Activated T-helper 2 cell treated with anti-CD3 and anti-CD28 coated beads, Interferon-gamma antibody, Interleukin-2, Interleukin-4, amounts not matched to agents 10 μg/mL and 5 μg/mL and 100 μg/mL, durations not matched to agents 14 hours and 24 hours and 36 hours (primary cell): ENCODE measurements at regions not wholly inside any gene's neighbourhood (a gene's known extent, or its start where the extent isn't known, plus 50 kb on each side); places are given as distances from the start of the nearest gene placed in this dataset.

Experiments
- DNase-seq: peaks from one replicate; pipeline ENCODE4 v3.0.0; 2021; ENCODE audit warnings: low spot score
- H3K27ac Mint-ChIP-seq: one replicate; pipeline ENCODE4 v1.8.0; 2021; ENCODE audit warnings: mixed read lengths
- H3K27me3 Mint-ChIP-seq: one replicate; pipeline ENCODE4 v1.8.0; 2021; ENCODE audit warnings: low read depth, mixed read lengths
- H3K36me3 Mint-ChIP-seq: one replicate; pipeline ENCODE4 v1.8.0; 2021; ENCODE audit warnings: low read depth, mixed read lengths
- H3K4me1 Mint-ChIP-seq: one replicate; pipeline ENCODE4 v1.8.0; 2021; ENCODE audit warnings: low read depth, mixed read lengths
- H3K4me3 Mint-ChIP-seq: one replicate; pipeline ENCODE4 v1.8.0; 2021; ENCODE audit warnings: low read depth, mild to moderate bottlenecking, moderate library complexity, mixed read lengths
- H3K9me3 Mint-ChIP-seq: one replicate; pipeline ENCODE4 v1.8.0; 2021; ENCODE audit warnings: mixed read lengths
- intact Hi-C: fragments of 100-400 bp; cut with micrococcal nuclease; formaldehyde crosslinking; loops from one replicate; pipeline ENCODE4 v1.15.1; 2023

- Mint-ChIP-seq H3K9me3 (no peaks in the 10 kb centered on the region), H3K27ac (no peak overlapping the region), H3K4me1 (no peaks in the 10 kb centered on the region), H3K27me3 (peaks cover 4% of the 10 kb centered on the region), H3K4me3 (no peak overlapping the region), H3K36me3 (no peaks in the 10 kb centered on the region)
- no peak for DNase-seq
- intact Hi-C loops: no loop called here
Observed at GRCh38 chr5:155091768-155092717, 78.5 kb downstream of the KIF4B start.

- H3K9me3 Mint-ChIP-seq: no peaks in the 10 kb centered on the region
- H3K4me3 Mint-ChIP-seq: no peak overlapping the region
- no peak overlapping the region for H3K27ac Mint-ChIP-seq
- H3K4me1 Mint-ChIP-seq: no peaks in the 10 kb centered on the region
- intact Hi-C loops: no loop called here
- no peak for DNase-seq
- no peaks in the 10 kb centered on the region for H3K36me3 Mint-ChIP-seq
- peaks cover 4% of the 10 kb centered on the region for H3K27me3 Mint-ChIP-seq
Observed at GRCh38 chr5:155094455-155094854, 80.9 kb downstream of the KIF4B start.

GRCh38 chr5:155097995-155098394 is 84.4 kb downstream of the KIF4B start:
- H3K27ac Mint-ChIP-seq: no peak overlapping the region

GRCh38 chr5:155098433-155098832 is 84.9 kb downstream of the KIF4B start:
- Mint-ChIP-seq H3K27ac (no peak overlapping the region), H3K36me3 (no peaks in the 10 kb centered on the region), H3K4me1 (no peaks in the 10 kb centered on the region), H3K9me3 (no peaks in the 10 kb centered on the region), H3K27me3 (peaks cover 4% of the 10 kb centered on the region), H3K4me3 (no peak overlapping the region)
- intact Hi-C loops: no loop called here
- DNase-seq: no peak

More at GRCh38 chr5:155097995-155098394, 84.4 kb downstream of the KIF4B start:
- Mint-ChIP-seq H3K9me3 (no peaks in the 10 kb centered on the region), H3K27me3 (peaks cover 4% of the 10 kb centered on the region), H3K4me1 (no peaks in the 10 kb centered on the region), H3K36me3 (no peaks in the 10 kb centered on the region), H3K4me3 (no peak overlapping the region)
- intact Hi-C loops: no loop called here
- DNase-seq: no peak

- Mint-ChIP-seq H3K36me3 (no peaks in the 10 kb centered on the region), H3K27ac (no peak overlapping the region), H3K9me3 (no peaks in the 10 kb centered on the region), H3K4me3 (no peak overlapping the region), H3K4me1 (no peaks in the 10 kb centered on the region), H3K27me3 (peaks cover 3% of the 10 kb centered on the region)
- no peak for DNase-seq
- intact Hi-C loops: no loop called here
Observed at GRCh38 chr5:155101697-155102096, 88.1 kb downstream of the KIF4B start.

GRCh38 chr5:155103146-155103545 is 89.6 kb downstream of the KIF4B start:
- H3K9me3 Mint-ChIP-seq: no peaks in the 10 kb centered on the region
- no peaks in the 10 kb centered on the region for H3K36me3 Mint-ChIP-seq
- intact Hi-C loops: no loop called here

GRCh38 chr5:155104441-155104840 is 90.9 kb downstream of the KIF4B start:
- H3K36me3 Mint-ChIP-seq: no peaks in the 10 kb centered on the region
- no peaks in the 10 kb centered on the region for H3K9me3 Mint-ChIP-seq
- peaks cover 2% of the 10 kb centered on the region for H3K27me3 Mint-ChIP-seq
- no peak overlapping the region for H3K4me3 Mint-ChIP-seq
- H3K4me1 Mint-ChIP-seq: no peaks in the 10 kb centered on the region
- intact Hi-C loops: no loop called here
- no peak for DNase-seq
- H3K27ac Mint-ChIP-seq: no peak overlapping the region

More at GRCh38 chr5:155103146-155103545, 89.6 kb downstream of the KIF4B start:
- Mint-ChIP-seq H3K27ac (no peak overlapping the region), H3K27me3 (peaks cover 2% of the 10 kb centered on the region), H3K4me3 (no peak overlapping the region), H3K4me1 (no peaks in the 10 kb centered on the region)
- no peak for DNase-seq

- no peak for DNase-seq
- intact Hi-C loops: no loop called here
- H3K4me1 Mint-ChIP-seq: no peaks in the 10 kb centered on the region
- H3K9me3 Mint-ChIP-seq: no peaks in the 10 kb centered on the region
- peaks cover 2% of the 10 kb centered on the region for H3K27me3 Mint-ChIP-seq
- no peak overlapping the region for H3K4me3 Mint-ChIP-seq
- no peaks in the 10 kb centered on the region for H3K36me3 Mint-ChIP-seq
- no peak overlapping the region for H3K27ac Mint-ChIP-seq
Observed at GRCh38 chr5:155106221-155106620, 92.7 kb downstream of the KIF4B start.

- DNase-seq: no peak
- H3K4me3 Mint-ChIP-seq: no peak overlapping the region
- no peaks in the 10 kb centered on the region for H3K36me3 Mint-ChIP-seq
- no peak overlapping the region for H3K27ac Mint-ChIP-seq
- no peaks in the 10 kb centered on the region for H3K27me3 Mint-ChIP-seq
- H3K9me3 Mint-ChIP-seq: peaks cover 3% of the 10 kb centered on the region
- no peaks in the 10 kb centered on the region for H3K4me1 Mint-ChIP-seq
- intact Hi-C loops: no loop called here
Observed at GRCh38 chr5:155113888-155114287, 100.3 kb downstream of the KIF4B start.

- H3K4me1 Mint-ChIP-seq: no peaks in the 10 kb centered on the region
- no peak for DNase-seq
- no peak overlapping the region for H3K4me3 Mint-ChIP-seq
- H3K27me3 Mint-ChIP-seq: no peaks in the 10 kb centered on the region
- H3K27ac Mint-ChIP-seq: no peak overlapping the region
- H3K9me3 Mint-ChIP-seq: peaks cover 3% of the 10 kb centered on the region
- intact Hi-C loops: no loop called here
- no peaks in the 10 kb centered on the region for H3K36me3 Mint-ChIP-seq
Observed at GRCh38 chr5:155114655-155115054, 101.1 kb downstream of the KIF4B start.

GRCh38 chr5:155116456-155117251 is 103.1 kb downstream of the KIF4B start:
- no peaks in the 10 kb centered on the region for H3K27me3 Mint-ChIP-seq
- H3K4me3 Mint-ChIP-seq: no peak overlapping the region
- intact Hi-C loops: no loop called here
- H3K27ac Mint-ChIP-seq: no peak overlapping the region
- H3K36me3 Mint-ChIP-seq: no peaks in the 10 kb centered on the region
- H3K9me3 Mint-ChIP-seq: peaks cover 3% of the 10 kb centered on the region
- DNase-seq: no peak
- no peaks in the 10 kb centered on the region for H3K4me1 Mint-ChIP-seq

GRCh38 chr5:155125551-155126095 is 112.1 kb downstream of the KIF4B start:
- no peak for DNase-seq
- no peak overlapping the region for H3K4me3 Mint-ChIP-seq
- no peaks in the 10 kb centered on the region for H3K27me3 Mint-ChIP-seq
- H3K27ac Mint-ChIP-seq: no peak overlapping the region
- H3K4me1 Mint-ChIP-seq: no peaks in the 10 kb centered on the region
- H3K9me3 Mint-ChIP-seq: no peaks in the 10 kb centered on the region
- H3K36me3 Mint-ChIP-seq: no peaks in the 10 kb centered on the region
- intact Hi-C loops: no loop called here

- intact Hi-C loops: no loop called here
- no peaks in the 10 kb centered on the region for H3K36me3 Mint-ChIP-seq
- H3K27me3 Mint-ChIP-seq: no peaks in the 10 kb centered on the region
- H3K27ac Mint-ChIP-seq: no peak overlapping the region
- H3K4me1 Mint-ChIP-seq: no peaks in the 10 kb centered on the region
- no peak for DNase-seq
- H3K9me3 Mint-ChIP-seq: no peaks in the 10 kb centered on the region
- no peak overlapping the region for H3K4me3 Mint-ChIP-seq
Observed at GRCh38 chr5:155126573-155126972, 113.0 kb downstream of the KIF4B start.
